Tibial nerve (tissue), 4 donors: ENCODE measurements at regions not wholly inside any gene's neighbourhood (a gene's known extent, or its start where the extent isn't known, plus 50 kb on each side); places are given as distances from the start of the nearest gene placed in this dataset.

Experiments
- CTCF ChIP-seq, 5 experiments: fragments of 200-600 bp in 3 of 5; fragments of 450-650 bp in 2 of 5; sonication (generic) in 3 of 5; IDR thresholded peaks; one replicate each; pipeline ENCODE4 v1.5.1; 2016 to 2019; ENCODE audit warnings: antibody characterized with exemption in 5 of 5, mild to moderate bottlenecking in 3 of 5, moderate library complexity in 2 of 5
- EP300 ChIP-seq, 2 donors: sonication (generic); formaldehyde crosslinking; IDR thresholded peaks; one replicate each; pipeline ENCODE4 v1.6.1; 2017; ENCODE audit warnings: antibody characterized with exemption in 2 of 2, mild to moderate bottlenecking in 1 of 2
- POLR2A ChIP-seq, 2 donors: fragments of 450-650 bp; IDR thresholded peaks; one replicate each; pipeline ENCODE4 v1.6.1; 2017; ENCODE audit warnings: antibody characterized with exemption in 2 of 2, mild to moderate bottlenecking in 2 of 2, moderate library complexity in 2 of 2

- TF ChIP-seq CTCF (IDR thresholded peaks at IDR 0.05) (no peak), POLR2A (IDR thresholded peaks at IDR 0.05) (no peak), EP300 (IDR thresholded peaks at IDR 0.05) (no peak)
Observed at GRCh38 chr6:48255094-48255493, 144.1 kb upstream of the PTCHD4 start.
